Suppressor macrophage treated with lipopolysaccharide for 4 hours (primary cell): ENCODE measurements at regions not wholly inside any gene's neighbourhood (a gene's known extent, or its start where the extent isn't known, plus 50 kb on each side); places are given as distances from the start of the nearest gene placed in this dataset.

Source experiments
- DNase-seq: peaks from one replicate; pipeline ENCODE4 v3.0.0-alpha.2; 2020

DNA sequence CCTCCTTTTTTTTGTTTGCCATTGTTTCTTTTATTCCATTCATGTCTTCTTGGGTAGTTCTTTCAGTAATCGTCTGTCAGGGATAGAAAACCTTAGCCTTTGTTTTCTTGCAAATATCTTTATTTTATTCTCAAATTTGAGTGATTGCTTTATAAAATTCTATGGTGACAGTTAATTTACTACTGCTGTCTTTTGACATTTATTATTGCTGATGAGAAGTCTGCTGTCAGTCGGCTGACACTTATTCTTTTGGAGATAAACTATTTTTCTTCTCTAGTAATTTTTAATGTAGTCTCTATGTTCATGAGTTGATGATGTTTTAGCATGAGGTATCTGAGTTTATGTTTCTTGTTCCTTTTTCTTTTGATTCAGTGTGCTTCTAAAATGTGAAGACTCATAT is 983.8 kb downstream of the TTLL7 start:
- no peak for DNase-seq

DNA sequence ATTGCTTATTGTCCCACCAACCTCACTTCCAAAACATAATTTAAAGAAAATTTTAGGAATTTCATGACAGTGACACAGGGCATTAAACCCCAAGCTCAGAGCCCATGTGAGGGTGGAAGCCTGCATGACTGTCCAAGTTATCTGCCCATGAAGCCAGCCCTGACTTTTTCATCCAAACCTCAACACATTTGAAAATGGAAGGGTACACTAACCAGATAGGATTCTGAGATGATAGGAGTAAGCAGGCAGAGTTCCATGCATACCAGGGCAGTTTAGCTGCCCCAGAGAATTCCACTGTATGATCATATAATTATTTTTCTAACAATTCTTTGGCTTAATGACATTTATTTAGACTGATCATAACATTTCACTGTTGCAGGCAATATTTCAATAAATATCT is 986.0 kb downstream of the TTLL7 start:
- no peak for DNase-seq

DNA sequence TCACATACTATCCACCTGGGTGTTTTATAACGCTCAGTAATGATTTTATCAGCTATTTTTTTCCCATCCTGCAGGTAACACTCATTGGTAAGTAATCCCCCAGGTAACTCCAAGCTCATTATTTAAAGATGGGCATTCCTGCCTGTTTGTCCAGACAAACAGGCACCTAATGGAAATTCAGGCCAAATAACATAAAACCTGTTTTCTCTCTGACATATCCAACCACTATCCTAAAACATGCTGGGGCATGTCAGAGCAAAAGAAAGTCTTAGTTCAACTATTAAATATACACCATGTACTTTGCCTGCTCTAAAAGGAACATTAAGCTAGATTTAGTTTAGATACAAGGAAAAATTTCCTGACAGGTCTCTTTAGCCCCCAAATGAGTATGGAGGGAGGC is 987.7 kb downstream of the TTLL7 start:
- DNase-seq = no peak

- DNase-seq = no peak
These were observed 992.7 kb downstream of the TTLL7 start for GRCh38 chr1:83006271-83006670.

GRCh38 chr1:83000286-83000685 is 998.6 kb downstream of the TTLL7 start:
- no peak for DNase-seq

GRCh38 chr1:82995951-82996350 is 1003.0 kb downstream of the TTLL7 start:
- no peak for DNase-seq

- DNase-seq = no peak
These were observed 1004.2 kb downstream of the TTLL7 start for GRCh38 chr1:82994616-82995263.

- no peak for DNase-seq
These were observed 1007.4 kb downstream of the TTLL7 start for GRCh38 chr1:82991569-82991968.

GRCh38 chr1:82979593-82980236 is 1019.2 kb downstream of the TTLL7 start:
- peak; percentile 3 for DNase-seq

DNA sequence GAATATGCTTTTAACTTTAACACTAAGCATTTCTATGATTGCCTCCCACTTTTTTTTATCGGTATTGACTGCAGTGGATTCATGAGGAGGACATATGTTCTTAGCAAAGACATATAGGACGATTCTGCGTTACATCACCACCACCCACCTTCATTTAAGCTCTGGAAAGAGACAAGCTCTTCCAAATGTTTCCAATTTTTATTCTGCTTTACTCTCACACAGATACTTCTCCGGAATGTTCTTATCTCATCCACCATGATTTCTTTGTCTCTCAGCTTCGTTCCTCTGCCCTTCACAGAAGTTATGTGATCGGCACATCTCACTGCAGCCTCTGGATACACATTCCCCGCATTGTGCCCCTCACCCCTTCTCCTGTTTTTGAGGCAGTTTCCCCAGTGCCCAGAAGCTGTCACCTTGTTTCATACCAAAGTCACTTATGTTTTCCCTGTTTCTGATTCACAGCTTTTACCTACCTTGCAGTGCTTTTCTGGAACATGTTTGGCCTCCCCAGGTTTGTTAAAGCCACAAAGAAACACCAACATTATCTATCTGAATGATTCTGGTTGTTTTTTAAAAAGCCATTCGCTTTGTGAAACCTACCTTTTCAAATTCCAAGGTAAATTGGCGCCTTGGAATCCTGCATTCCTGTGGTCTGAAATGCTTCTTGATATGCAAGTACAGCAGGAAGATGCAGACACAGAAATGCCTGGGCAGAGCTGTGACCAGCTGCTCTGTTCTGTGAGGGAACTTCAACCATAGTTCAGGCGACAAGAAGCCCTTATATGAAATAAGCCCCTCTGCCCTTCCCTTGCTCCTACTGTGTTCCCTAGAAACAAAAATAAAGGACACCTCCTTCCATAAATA is 1020.2 kb downstream of the TTLL7 start:
- DNase-seq = no peak

DNA sequence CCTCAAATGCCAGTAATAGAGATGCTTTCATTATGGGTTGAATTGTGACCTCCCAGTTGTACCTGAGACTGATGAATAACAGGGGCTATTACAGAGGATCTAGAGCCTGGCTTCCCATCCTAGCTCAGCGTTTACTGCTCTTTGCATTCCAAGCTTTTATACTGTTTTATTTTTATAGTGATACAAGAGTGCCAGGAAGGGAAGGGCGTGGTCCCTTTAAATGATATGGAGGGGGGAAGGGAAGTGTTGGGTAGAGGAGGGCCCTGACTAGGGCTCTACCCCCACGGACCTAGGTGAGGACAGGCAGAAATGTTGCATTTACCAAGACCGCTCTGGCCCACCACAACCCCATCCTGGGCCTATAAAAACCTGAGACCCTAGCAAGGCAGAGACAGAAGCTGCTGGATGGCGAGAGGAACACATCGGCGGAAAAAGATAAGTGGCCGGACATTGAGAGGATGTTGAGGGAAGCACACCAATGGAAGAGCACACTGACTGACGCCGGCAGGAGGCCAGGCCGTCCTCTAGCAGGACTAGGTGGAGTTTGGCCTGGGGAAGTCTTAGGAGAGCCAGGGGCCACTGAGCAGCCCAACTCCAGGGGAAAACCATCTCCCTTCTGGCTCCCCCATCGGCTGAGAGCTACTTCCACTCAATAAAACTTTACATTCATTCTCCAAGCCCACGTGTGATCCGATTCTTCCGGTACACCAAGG is 1025.9 kb downstream of the TTLL7 start:
- DNase-seq = no peak

- no peak for DNase-seq
These were observed 1029.6 kb downstream of the TTLL7 start for GRCh38 chr1:82969340-82969739.

DNA sequence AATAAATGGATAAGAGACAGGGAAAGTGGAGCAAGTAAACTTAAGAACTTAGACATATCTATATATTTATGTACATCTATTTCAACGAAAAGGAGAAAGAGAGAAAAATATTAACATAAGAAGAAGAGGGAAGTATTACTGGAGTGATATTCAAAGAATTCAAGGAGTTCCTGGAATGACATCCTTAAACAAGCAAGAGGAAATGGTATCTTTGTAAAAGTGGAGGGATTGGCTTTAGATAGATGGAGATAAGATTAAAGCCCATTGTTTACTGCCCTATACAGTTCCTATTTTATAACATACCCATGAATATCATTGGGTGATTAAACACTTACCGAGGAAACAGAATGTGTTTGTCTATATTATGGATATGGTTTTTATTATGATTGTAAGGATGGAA is 1036.3 kb downstream of the TTLL7 start:
- no peak for DNase-seq

GRCh38 chr1:82950606-82951200 is 1048.2 kb downstream of the TTLL7 start:
- no peak for DNase-seq

GRCh38 chr1:82948386-82948785 is 1050.5 kb downstream of the TTLL7 start:
- no peak for DNase-seq

DNA sequence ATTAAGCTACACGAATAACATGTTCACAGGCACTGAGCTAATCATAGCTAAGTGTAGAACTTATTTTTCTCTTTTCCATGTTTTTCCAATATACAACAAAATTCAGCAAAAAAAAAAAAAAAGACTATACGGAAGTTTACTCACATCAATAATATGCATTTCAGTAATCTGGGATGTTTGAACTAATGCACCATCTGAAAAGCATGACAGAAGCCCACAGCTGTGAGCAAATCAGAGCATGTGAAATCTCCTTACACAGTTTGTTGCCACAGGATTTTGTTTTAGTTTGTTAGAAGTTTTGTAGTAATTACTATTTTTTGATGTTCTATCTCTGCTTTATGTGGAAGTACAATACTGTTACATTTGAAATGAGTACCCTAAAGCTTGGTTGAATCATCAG is 1051.7 kb downstream of the TTLL7 start:
- no peak for DNase-seq

- no peak for DNase-seq
These were observed 1052.8 kb downstream of the TTLL7 start for GRCh38 chr1:82946096-82946605.

DNA sequence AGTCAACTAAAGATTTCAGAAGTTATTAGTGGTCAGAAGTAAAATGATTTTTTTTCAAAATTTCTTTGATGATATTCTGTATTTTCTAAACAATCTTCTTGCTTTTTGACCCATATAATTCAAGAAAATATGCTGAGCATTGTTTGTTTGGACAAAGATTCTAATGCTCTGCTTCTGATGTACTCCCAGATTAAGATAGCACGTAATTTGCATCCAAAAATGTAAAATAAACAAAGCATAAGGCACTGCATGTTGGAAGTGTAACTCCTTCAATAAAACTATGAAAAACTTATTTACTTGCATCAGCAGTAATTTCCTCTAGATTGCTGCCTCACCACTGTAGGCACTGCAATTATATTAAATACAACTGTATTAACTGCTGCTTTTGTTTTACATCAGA is 1054.1 kb downstream of the TTLL7 start:
- no peak for DNase-seq

GRCh38 chr1:82934074-82934473 is 1064.9 kb downstream of the TTLL7 start:
- DNase-seq = no peak

- no peak for DNase-seq
These were observed 1066.2 kb downstream of the TTLL7 start for GRCh38 chr1:82932727-82933126.

GRCh38 chr1:82932207-82932606 is 1066.7 kb downstream of the TTLL7 start:
- DNase-seq = no peak

GRCh38 chr1:82931006-82931405 is 1067.9 kb downstream of the TTLL7 start:
- no peak for DNase-seq

- no peak for DNase-seq
These were observed 1071.2 kb downstream of the TTLL7 start for GRCh38 chr1:82927753-82928152.
